Liver (tissue), 8 donors: ENCODE measurements at regions not wholly inside any gene's neighbourhood (a gene's known extent, or its start where the extent isn't known, plus 50 kb on each side); places are given as distances from the start of the nearest gene placed in this dataset.

ENCODE experiments used
- DNase-seq: peaks from one replicate; pipeline ENCODE4 v3.0.0-alpha.2; 2017; ENCODE audit warnings: low spot score
- H3K27ac ChIP-seq, 2 donors: one replicate each; pipeline ENCODE4 v1.7.0; 2013; ENCODE audit warnings: inconsistent platforms in 2 of 2, low read length in 2 of 2, control low read depth in 1 of 2, low read depth in 1 of 2, mild to moderate bottlenecking in 1 of 2
- H3K27me3 ChIP-seq, 4 donors: one replicate each; pipeline versions ENCODE4 v1.6.1 to v1.7.0; 2013; ENCODE audit warnings: low read length in 3 of 4, inconsistent platforms in 1 of 4, mild to moderate bottlenecking in 1 of 4, moderate library complexity in 1 of 4; ENCODE audit not compliant: control insufficient read depth in 4 of 4, insufficient read depth in 4 of 4
- H3K36me3 ChIP-seq, 4 donors: one replicate each; pipeline versions ENCODE4 v1.6.1 to v1.7.0; 2013; ENCODE audit warnings: low read length in 3 of 4, mild to moderate bottlenecking in 3 of 4, low read depth in 1 of 4, moderate library complexity in 1 of 4; ENCODE audit not compliant: control insufficient read depth in 4 of 4, insufficient read depth in 3 of 4
- H3K4me1 ChIP-seq, 4 donors: one replicate each; pipeline versions ENCODE4 v1.6.1 to v1.7.0; 2013; ENCODE audit warnings: low read length in 3 of 4, mild to moderate bottlenecking in 3 of 4, moderate library complexity in 1 of 4; ENCODE audit not compliant: control insufficient read depth in 4 of 4, insufficient read depth in 4 of 4
- H3K4me3 ChIP-seq, 3 donors: one replicate each; pipeline versions ENCODE4 v1.6.1 to v1.7.0; 2013; ENCODE audit warnings: low read length in 3 of 3, control low read depth in 1 of 3, low read depth in 1 of 3, mild to moderate bottlenecking in 1 of 3
- H3K9ac ChIP-seq, 2 donors: one replicate each; pipeline ENCODE4 v1.7.0; 2013; ENCODE audit warnings: low read length in 2 of 2, mild to moderate bottlenecking in 2 of 2, moderate library complexity in 2 of 2, control low read depth in 1 of 2, low read depth in 1 of 2
- H3K9me3 ChIP-seq, 4 donors: one replicate each; pipeline versions ENCODE4 v1.6.1 to v1.7.0; 2013; ENCODE audit warnings: low read length in 3 of 4; ENCODE audit not compliant: control insufficient read depth in 4 of 4
- ATF3 ChIP-seq: IDR thresholded peaks from 2 replicates; pipeline ENCODE4 v1.6.1; 2016; ENCODE audit warnings: antibody characterized with exemption
- CTCF ChIP-seq: fragments of 150-350 bp; IDR thresholded peaks from 2 replicates; pipeline ENCODE4 v1.5.1; 2017; ENCODE audit warnings: improper control_type of control experiment, low read depth, low read length; ENCODE audit not compliant: missing input control
- FOXA1 ChIP-seq: IDR thresholded peaks from 2 replicates; pipeline ENCODE4 v1.6.1; 2016; ENCODE audit warnings: antibody characterized with exemption
- FOXA2 ChIP-seq: IDR thresholded peaks from 2 replicates; pipeline ENCODE4 v1.6.1; 2016; ENCODE audit warnings: antibody characterized with exemption
- GABPA ChIP-seq, 2 donors: IDR thresholded peaks in 1 of 2; conservative IDR thresholded peaks in 1 of 2; 2 replicates each; pipeline ENCODE4 v1.6.1; 2016; ENCODE audit warnings: antibody characterized with exemption in 2 of 2, mild to moderate bottlenecking in 1 of 2, moderate library complexity in 1 of 2
- JUND ChIP-seq, 2 donors: IDR thresholded peaks; 2 replicates each; pipeline ENCODE4 v1.6.1; 2016; ENCODE audit warnings: antibody characterized with exemption in 2 of 2
- MAX ChIP-seq: IDR thresholded peaks from 2 replicates; pipeline ENCODE4 v1.6.1; 2016; ENCODE audit warnings: antibody characterized with exemption
- NR2F2 ChIP-seq: IDR thresholded peaks from 2 replicates; pipeline ENCODE4 v1.6.1; 2016; ENCODE audit warnings: antibody characterized with exemption
- RAD21 ChIP-seq, 2 donors: IDR thresholded peaks; 2 replicates each; pipeline ENCODE4 v1.6.1; 2016; ENCODE audit warnings: antibody characterized with exemption in 2 of 2, mild to moderate bottlenecking in 2 of 2
- REST ChIP-seq: IDR thresholded peaks from 2 replicates; pipeline ENCODE4 v1.6.1; 2016; ENCODE audit warnings: antibody characterized with exemption, mild to moderate bottlenecking
- RXRA ChIP-seq, 2 donors: IDR thresholded peaks; 2 replicates each; pipeline ENCODE4 v1.6.1; 2017 to 2018; ENCODE audit warnings: antibody characterized with exemption in 2 of 2, mild to moderate bottlenecking in 1 of 2
- SP1 ChIP-seq: IDR thresholded peaks from 2 replicates; pipeline ENCODE4 v1.6.1; 2018; ENCODE audit warnings: antibody characterized with exemption, mild to moderate bottlenecking
- TAF1 ChIP-seq: conservative IDR thresholded peaks from 2 replicates; pipeline ENCODE4 v1.6.1; 2016; ENCODE audit warnings: antibody characterized with exemption, mild to moderate bottlenecking
- YY1 ChIP-seq: IDR thresholded peaks from 2 replicates; pipeline ENCODE4 v1.6.1; 2016; ENCODE audit warnings: antibody characterized with exemption, mild to moderate bottlenecking
- ZBTB33 ChIP-seq: IDR thresholded peaks from 2 replicates; pipeline ENCODE4 v1.6.1; 2016; ENCODE audit warnings: antibody characterized with exemption
- WGBS: extraction: QIAGEN DNeasy Blood & Tissue Kit; methylation state at CpG from one replicate; pipeline ENCODE4 v1.1.7; 2013; 5-methylcytosine and 5-hydroxymethylcytosine counted together
- donor health status: healthy.
- donor health status: healthy.
- donor health status: healthy.
- donor health status: healthy.
- donor health status: healthy.

- Histone ChIP-seq H3K4me3 (no peak overlapping the region), H3K4me1 (no peaks in the 10 kb centered on the region), H3K36me3 (no peaks in the 10 kb centered on the region), H3K9me3 (no peaks in the 10 kb centered on the region), H3K27me3 (no peaks in the 10 kb centered on the region), H3K9ac (no peak overlapping the region), H3K27ac (no peak overlapping the region)
- TF ChIP-seq MAX (no peak), FOXA2 (no peak), ZBTB33 (no peak), RAD21 (IDR thresholded peaks at IDR 0.05) (no peak), JUND (IDR thresholded peaks at IDR 0.05) (no peak), FOXA1 (no peak), GABPA (IDR thresholded peaks at IDR 0.05 in 1 of 2, conservative IDR thresholded peaks at IDR 0.05 in 1 of 2) (no peak), REST (no peak)
- no peak for DNase-seq
- WGBS: 82% methylated on average over 9 of the region's 9 CpGs
These were observed 230.3 kb upstream of the TRIB2 start for GRCh38 chr2:12486205-12487118.

- no peak for DNase-seq
- WGBS: 90% methylated on average over 8 of the region's 8 CpGs
- H3K9me3 ChIP-seq: no peaks in the 10 kb centered on the region
- H3K27me3 ChIP-seq: no peaks in the 10 kb centered on the region
- no peaks in the 10 kb centered on the region for H3K36me3 ChIP-seq
- no peak overlapping the region for H3K9ac ChIP-seq
- no peak overlapping the region for H3K27ac ChIP-seq
- H3K4me1 ChIP-seq: no peaks in the 10 kb centered on the region
- no peak overlapping the region for H3K4me3 ChIP-seq
- TF ChIP-seq NR2F2 (no peak), ZBTB33 (no peak), RXRA (IDR thresholded peaks at IDR 0.05) (no peak), RAD21 (IDR thresholded peaks at IDR 0.05) (no peak), YY1 (no peak), MAX (no peak), TAF1 (no peak), ATF3 (no peak), CTCF (no peak), SP1 (no peak), GABPA (IDR thresholded peaks at IDR 0.05 in 1 of 2, conservative IDR thresholded peaks at IDR 0.05 in 1 of 2) (no peak)
These were observed 229.3 kb upstream of the TRIB2 start for GRCh38 chr2:12487253-12488004.
